ENCODE measurements at regions not wholly inside any gene's neighbourhood (a gene's known extent, or its start where the extent isn't known, plus 50 kb on each side); places are given as distances from the start of the nearest gene placed in this dataset.

DNA sequence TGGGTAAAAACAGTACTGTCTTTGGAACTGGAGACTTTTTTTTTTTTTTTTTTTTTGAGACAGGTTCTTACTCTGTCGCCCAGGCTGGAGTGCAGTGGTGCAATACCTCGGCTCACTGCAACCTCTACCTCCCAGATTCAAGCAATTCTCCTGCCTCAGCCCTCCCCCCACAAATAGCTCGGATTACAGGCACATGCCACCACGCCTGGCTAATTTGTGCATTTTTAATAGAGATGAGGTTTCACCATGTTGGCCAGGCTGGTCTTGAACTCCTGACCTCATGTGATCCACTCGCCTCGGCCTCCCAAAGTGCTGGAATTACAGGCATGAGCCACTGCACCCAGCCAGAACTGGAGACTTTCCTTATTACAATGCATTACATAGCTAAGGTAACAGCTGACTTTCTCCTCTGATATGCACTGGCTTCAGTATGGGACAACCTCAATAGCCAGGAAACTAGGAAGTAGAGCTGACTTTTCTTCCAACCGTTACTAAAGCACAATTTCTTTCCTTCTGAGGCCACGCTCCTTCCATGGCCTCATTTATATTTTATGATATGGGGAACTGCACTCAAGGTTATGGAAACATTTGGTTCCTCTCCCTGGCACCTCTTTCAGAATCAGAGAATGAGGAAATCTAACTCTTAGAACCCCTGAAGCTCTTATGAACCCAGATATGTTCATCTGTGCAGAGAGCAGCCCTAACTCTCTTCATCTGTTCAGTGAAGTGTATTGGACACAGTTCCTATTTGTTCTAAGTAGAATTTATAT lies 53.5 kb upstream of the FAM9B start:
- Histone ChIP-seq H3K4me1 (no peaks in the 10 kb centered on the region), H3K4me3 (no peak overlapping the region), H3K27ac (no peak overlapping the region), H3K36me3 (no peaks in the 10 kb centered on the region), H3K27me3 (peaks cover 0 to 3% (median 0%) of the 10 kb centered on the region in 4 donors), H3K9me3 (no peaks in the 10 kb centered on the region)
- 63 to 86% methylated on average over 8 of the region's 8 CpGs for WGBS, 2 donors
- intact Hi-C loops (cut with DNase I) = no loop called here
- TF ChIP-seq, protein P1, sequence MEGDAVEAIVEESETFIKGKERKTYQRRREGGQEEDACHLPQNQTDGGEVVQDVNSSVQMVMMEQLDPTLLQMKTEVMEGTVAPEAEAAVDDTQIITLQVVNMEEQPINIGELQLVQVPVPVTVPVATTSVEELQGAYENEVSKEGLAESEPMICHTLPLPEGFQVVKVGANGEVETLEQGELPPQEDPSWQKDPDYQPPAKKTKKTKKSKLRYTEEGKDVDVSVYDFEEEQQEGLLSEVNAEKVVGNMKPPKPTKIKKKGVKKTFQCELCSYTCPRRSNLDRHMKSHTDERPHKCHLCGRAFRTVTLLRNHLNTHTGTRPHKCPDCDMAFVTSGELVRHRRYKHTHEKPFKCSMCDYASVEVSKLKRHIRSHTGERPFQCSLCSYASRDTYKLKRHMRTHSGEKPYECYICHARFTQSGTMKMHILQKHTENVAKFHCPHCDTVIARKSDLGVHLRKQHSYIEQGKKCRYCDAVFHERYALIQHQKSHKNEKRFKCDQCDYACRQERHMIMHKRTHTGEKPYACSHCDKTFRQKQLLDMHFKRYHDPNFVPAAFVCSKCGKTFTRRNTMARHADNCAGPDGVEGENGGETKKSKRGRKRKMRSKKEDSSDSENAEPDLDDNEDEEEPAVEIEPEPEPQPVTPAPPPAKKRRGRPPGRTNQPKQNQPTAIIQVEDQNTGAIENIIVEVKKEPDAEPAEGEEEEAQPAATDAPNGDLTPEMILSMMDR (IDR thresholded peaks at IDR 0.05) = no peak
- FAIRE-seq = no peak
- DNase-seq = no peak
- ATAC-seq = no peak

DNA sequence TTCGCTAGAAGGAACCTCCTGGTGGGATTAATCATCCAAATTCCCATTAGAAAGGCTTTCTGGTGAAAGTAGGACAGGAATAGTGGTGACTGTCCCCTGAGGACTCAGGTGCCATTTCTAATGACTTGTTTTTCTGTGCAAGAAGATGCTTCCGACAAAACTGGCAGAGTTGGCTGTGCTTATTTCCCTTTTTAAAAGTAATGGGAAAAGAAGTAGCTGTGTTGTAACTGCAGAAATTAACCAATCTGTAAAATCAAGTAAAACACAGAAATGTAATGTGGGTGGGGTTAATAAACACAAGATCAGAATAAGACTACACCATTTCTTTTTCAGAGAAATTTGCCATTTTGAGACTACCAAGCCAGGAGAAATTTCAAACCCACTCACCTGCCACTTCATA lies 55.0 kb upstream of the FAM9B start:
- no peak for DNase-seq
- FAIRE-seq = no peak
- no peak for ATAC-seq
- TF ChIP-seq, protein P1 (IDR thresholded peaks at IDR 0.05) = no peak
- Histone ChIP-seq H3K4me1 (no peaks in the 10 kb centered on the region), H3K27me3 (peaks cover 0 to 7% (median 0%) of the 10 kb centered on the region in 4 donors), H3K9me3 (no peaks in the 10 kb centered on the region), H3K36me3 (no peaks in the 10 kb centered on the region), H3K4me3 (no peak overlapping the region), H3K27ac (no peak overlapping the region)
- 75 to 87% methylated on average over 2 of the region's 2 CpGs for WGBS, 2 donors
- intact Hi-C loops (cut with DNase I) = no loop called here

DNA sequence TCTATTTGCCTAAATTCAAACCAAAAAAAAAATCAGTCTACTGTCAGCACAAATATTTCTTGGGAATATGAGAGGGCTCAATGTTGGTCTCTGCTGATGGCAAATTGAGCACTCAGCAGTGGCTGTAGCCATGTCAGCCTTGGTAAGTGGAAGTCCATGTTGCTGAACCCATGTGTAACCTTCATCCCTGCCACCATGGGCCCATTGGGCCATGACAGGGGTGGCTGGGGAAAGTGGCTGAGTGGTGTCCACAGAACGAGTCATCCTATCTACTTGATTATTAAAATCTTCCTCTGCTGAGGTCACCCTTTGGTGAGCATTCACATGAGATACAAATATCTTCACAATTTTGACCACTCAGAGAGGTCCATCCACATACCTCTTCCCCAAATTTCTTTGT lies 56.8 kb upstream of the FAM9B start:
- TF ChIP-seq, protein P1 (IDR thresholded peaks at IDR 0.05) = no peak
- WGBS, 2 donors = 68 to 77% methylated on average over 1 of the region's 1 CpG
- intact Hi-C loops (cut with DNase I) = no loop called here

DNA sequence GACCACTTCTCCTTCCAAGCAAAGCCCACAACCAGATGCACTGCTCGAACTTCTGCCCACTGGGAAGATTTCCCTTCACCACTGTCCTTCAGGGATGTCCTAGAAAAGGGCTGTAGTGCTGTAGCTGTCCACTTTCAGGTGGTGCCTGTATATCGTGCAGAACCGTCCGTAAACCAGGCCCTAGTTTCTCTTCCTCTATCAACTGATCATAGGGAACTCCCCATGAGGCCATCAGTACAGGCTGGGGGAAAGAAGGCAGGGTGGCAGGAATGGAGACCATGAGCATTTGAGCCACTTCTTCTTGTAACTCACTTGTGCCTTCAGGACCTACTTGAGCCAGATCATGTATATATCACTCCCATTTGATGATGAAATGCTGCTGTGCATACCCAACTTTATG lies 57.3 kb upstream of the FAM9B start:
- TF ChIP-seq, protein P1 (IDR thresholded peaks at IDR 0.05) = no peak
- H3K4me1 ChIP-seq = no peaks in the 10 kb centered on the region
- peaks cover 0 to 7% (median 0%) of the 10 kb centered on the region in 4 donors for H3K27me3 ChIP-seq
- no peak overlapping the region for H3K27ac ChIP-seq
- ATAC-seq (no peak), FAIRE-seq (no peak), DNase-seq (no peak)
- H3K36me3 ChIP-seq = no peaks in the 10 kb centered on the region
- H3K4me3 ChIP-seq = no peak overlapping the region
- H3K9me3 ChIP-seq = no peaks in the 10 kb centered on the region
- intact Hi-C loops (cut with DNase I) = no loop called here
- WGBS, 2 donors = 77 to 82% methylated on average over 4 of the region's 4 CpGs

More for the DNA sequence above, 56.8 kb upstream of the FAM9B start:
- ATAC-seq (no peak), DNase-seq (no peak), FAIRE-seq (no peak)
- Histone ChIP-seq H3K4me3 (no peak overlapping the region), H3K27me3 (peaks cover 0 to 7% (median 0%) of the 10 kb centered on the region in 4 donors), H3K4me1 (no peaks in the 10 kb centered on the region), H3K27ac (no peak overlapping the region), H3K9me3 (no peaks in the 10 kb centered on the region), H3K36me3 (no peaks in the 10 kb centered on the region)

DNA sequence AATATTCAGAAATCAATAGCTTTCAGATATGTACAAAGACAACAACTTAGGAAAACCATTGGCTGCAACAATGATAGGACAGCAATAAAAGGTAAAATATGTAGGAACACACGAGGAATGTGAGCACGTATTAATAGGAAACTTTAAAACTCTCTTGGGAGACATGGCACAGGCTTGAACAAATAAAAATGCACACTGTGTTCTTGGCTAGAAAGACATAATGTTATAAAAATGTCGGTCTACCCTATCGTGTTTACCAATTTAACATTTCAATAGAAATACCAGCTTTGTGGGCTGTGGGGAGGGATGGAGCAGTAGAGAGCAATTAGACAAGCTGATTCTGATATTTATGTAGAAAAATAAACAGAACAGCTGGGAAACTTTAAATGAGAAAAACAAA lies 69.0 kb upstream of the FAM9B start:
- no peaks in the 10 kb centered on the region for H3K4me1 ChIP-seq
- H3K27me3 ChIP-seq = peaks cover 0 to 11% (median 0%) of the 10 kb centered on the region in 4 donors
- no peak for ATAC-seq
- DNase-seq = no peak
- 50 to 51% methylated on average over 4 of the region's 4 CpGs for WGBS, 2 donors
- no peak for FAIRE-seq
- TF ChIP-seq, protein P1 (IDR thresholded peaks at IDR 0.05) = no peak
- no peaks in the 10 kb centered on the region for H3K9me3 ChIP-seq
- no peaks in the 10 kb centered on the region for H3K36me3 ChIP-seq
- intact Hi-C loops (cut with DNase I) = no loop called here
- no peak overlapping the region for H3K4me3 ChIP-seq
- no peak overlapping the region for H3K27ac ChIP-seq
